CD8-positive, alpha-beta memory T cell (primary cell): ENCODE measurements at regions not wholly inside any gene's neighbourhood (a gene's known extent, or its start where the extent isn't known, plus 50 kb on each side); places are given as distances from the start of the nearest gene placed in this dataset.
"Not testable (repeated sequence)": the region's sequence is repeated elsewhere in the genome, so short reads cannot be mapped to it uniquely, and the experiment has no call there.

Experiments
- CTCF ChIA-PET: fragments of 350-600 bp; sonication (Branson Sonifier 250); formaldehyde crosslinking; loops from one replicate; lab custom pipeline; 2021; ENCODE audit warnings: antibody characterized with exemption; lab: Charles Lee
- POLR2A ChIA-PET: fragments of 350-600 bp; sonication (Branson Sonifier 250); formaldehyde crosslinking; loops from one replicate; lab custom pipeline; 2021; ENCODE audit warnings: antibody characterized with exemption; lab: Charles Lee
- DNase-seq, 5 donors: peaks; one replicate each; pipeline versions ENCODE4 v3.0.0 to v3.0.0-alpha.2; 2020 to 2022; ENCODE audit warnings: mixed read lengths in 1 of 5
- H3K27ac ChIP-seq: one replicate; pipeline ENCODE4 v1.7.0; 2013; ENCODE audit warnings: low read depth, mild to moderate bottlenecking, low read length, moderate library complexity
- H3K27me3 ChIP-seq: 2 replicates; pipeline ENCODE4 v1.7.0; 2013; ENCODE audit warnings: low read length, mild to moderate bottlenecking; ENCODE audit not compliant: insufficient read depth, poor library complexity, severe bottlenecking
- H3K36me3 ChIP-seq: 2 replicates; pipeline ENCODE4 v1.7.0; 2013; ENCODE audit warnings: mild to moderate bottlenecking, low read length, moderate library complexity; ENCODE audit not compliant: insufficient read depth
- H3K4me1 ChIP-seq: 2 replicates; pipeline ENCODE4 v1.7.0; 2013; ENCODE audit warnings: mild to moderate bottlenecking, low read length, moderate library complexity; ENCODE audit not compliant: insufficient read depth
- H3K4me3 ChIP-seq: 2 replicates; pipeline ENCODE4 v1.7.0; 2013; ENCODE audit warnings: mild to moderate bottlenecking, low read length
- H3K9me3 ChIP-seq: 2 replicates; pipeline ENCODE4 v1.7.0; 2013; ENCODE audit warnings: mild to moderate bottlenecking, low read length
- H3K27ac Mint-ChIP-seq, 8 donors: one replicate each; pipeline ENCODE4 v1.8.0; 2020 to 2021; ENCODE audit warnings: mixed read lengths in 8 of 8, mild to moderate bottlenecking in 6 of 8, inconsistent platforms in 3 of 8, moderate library complexity in 3 of 8
- H3K27me3 Mint-ChIP-seq, 2 donors: one replicate each; pipeline ENCODE4 v1.8.0; 2020 to 2021; ENCODE audit warnings: mixed read lengths in 2 of 2, mild to moderate bottlenecking in 1 of 2, moderate library complexity in 1 of 2
- H3K36me3 Mint-ChIP-seq, 3 donors: one replicate each; pipeline ENCODE4 v1.8.0; 2020 to 2021; ENCODE audit warnings: mixed read lengths in 3 of 3, inconsistent platforms in 1 of 3, mild to moderate bottlenecking in 1 of 3
- H3K4me1 Mint-ChIP-seq, 3 donors: one replicate each; pipeline ENCODE4 v1.8.0; 2020 to 2021; ENCODE audit warnings: mixed read lengths in 3 of 3, inconsistent platforms in 1 of 3, mild to moderate bottlenecking in 1 of 3
- H3K4me3 Mint-ChIP-seq, 7 donors: one replicate each; pipeline ENCODE4 v1.8.0; 2020 to 2021; ENCODE audit warnings: mixed read lengths in 7 of 7, mild to moderate bottlenecking in 6 of 7, moderate library complexity in 4 of 7, inconsistent platforms in 2 of 7
- H3K9me3 Mint-ChIP-seq, 5 donors: one replicate each; pipeline ENCODE4 v1.8.0; 2020 to 2022; ENCODE audit warnings: mixed read lengths in 5 of 5, mild to moderate bottlenecking in 3 of 5, moderate library complexity in 2 of 5, inconsistent platforms in 1 of 5

DNA sequence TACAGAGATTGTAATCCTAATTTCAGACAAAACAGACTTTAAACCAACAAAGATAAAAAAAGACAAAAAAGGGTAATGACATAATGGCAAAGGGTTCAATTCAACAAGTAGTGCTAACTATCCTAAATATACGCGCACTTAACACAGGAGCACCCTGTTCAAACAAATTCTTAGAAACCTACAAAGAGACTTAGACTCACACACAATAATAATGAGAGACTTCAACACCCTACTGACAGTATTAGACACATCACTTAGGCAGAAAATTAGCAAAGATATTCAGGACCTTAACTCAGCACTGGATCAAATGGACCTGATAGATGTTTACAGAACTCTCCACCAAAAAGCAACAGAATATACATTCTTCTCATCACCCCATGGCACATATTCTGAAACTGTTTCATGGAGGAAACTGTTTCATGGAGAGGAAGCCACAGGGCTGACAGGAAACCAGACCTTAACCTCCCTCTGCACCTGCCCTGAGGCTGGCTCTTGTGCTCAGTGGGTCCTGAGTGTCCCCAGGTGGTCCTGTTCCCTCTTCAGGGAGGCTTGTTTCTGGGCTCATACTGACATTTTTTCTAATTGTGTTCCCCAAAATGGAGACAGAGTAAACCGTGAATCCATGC lies 54.7 kb downstream of the OR4M2 start:
- H3K27ac ChIP-seq, CTCF ChIA-PET, H3K4me3 Mint-ChIP-seq, H3K36me3 ChIP-seq, H3K36me3 Mint-ChIP-seq, H3K27ac Mint-ChIP-seq, H3K9me3 Mint-ChIP-seq, H3K4me1 Mint-ChIP-seq, DNase-seq, H3K4me3 ChIP-seq, H3K4me1 ChIP-seq, H3K27me3 ChIP-seq, H3K27me3 Mint-ChIP-seq, H3K9me3 ChIP-seq, POLR2A ChIA-PET: not testable (repeated sequence)

GRCh38 chr15:22137572-22137971 lies 57.2 kb downstream of the OR4M2 start:
- H3K27ac Mint-ChIP-seq, H3K36me3 ChIP-seq, H3K36me3 Mint-ChIP-seq, H3K27me3 ChIP-seq, H3K4me1 Mint-ChIP-seq, POLR2A ChIA-PET, H3K4me3 ChIP-seq, H3K9me3 ChIP-seq, DNase-seq, CTCF ChIA-PET, H3K27ac ChIP-seq, H3K27me3 Mint-ChIP-seq, H3K4me1 ChIP-seq, H3K4me3 Mint-ChIP-seq, H3K9me3 Mint-ChIP-seq: not testable (repeated sequence)

- H3K27me3 Mint-ChIP-seq, H3K4me3 ChIP-seq, CTCF ChIA-PET, H3K4me1 Mint-ChIP-seq, H3K4me3 Mint-ChIP-seq, H3K36me3 Mint-ChIP-seq, H3K9me3 ChIP-seq, H3K27ac Mint-ChIP-seq, H3K4me1 ChIP-seq, H3K36me3 ChIP-seq, DNase-seq, H3K27me3 ChIP-seq, POLR2A ChIA-PET, H3K27ac ChIP-seq, H3K9me3 Mint-ChIP-seq: not testable (repeated sequence)
Observed at GRCh38 chr15:22141106-22141505, 60.8 kb downstream of the OR4M2 start.

DNA sequence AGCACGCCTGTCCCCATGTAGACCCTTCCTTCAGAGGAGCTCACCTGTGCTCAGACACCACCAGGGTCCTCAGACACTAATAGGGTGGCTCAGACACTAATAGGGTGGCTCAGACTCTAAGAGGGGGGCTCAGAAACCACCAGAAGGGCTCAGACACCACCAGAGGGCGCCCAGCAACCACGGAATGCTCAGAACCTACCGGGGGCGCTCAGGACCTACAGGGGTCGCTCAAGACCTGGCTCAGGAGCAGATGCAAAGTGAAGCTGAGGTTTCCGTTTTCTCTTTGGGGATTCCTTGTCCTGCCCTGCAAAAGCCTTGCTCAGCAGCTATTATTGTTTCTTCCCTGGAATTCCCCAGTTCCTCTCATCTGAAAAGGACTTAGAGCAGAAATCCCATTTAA lies 67.8 kb downstream of the OR4M2 start:
- H3K4me1 ChIP-seq, H3K27me3 Mint-ChIP-seq, H3K9me3 Mint-ChIP-seq, H3K4me3 ChIP-seq, H3K4me3 Mint-ChIP-seq, CTCF ChIA-PET, H3K9me3 ChIP-seq, H3K27ac Mint-ChIP-seq, H3K27ac ChIP-seq, POLR2A ChIA-PET, H3K36me3 Mint-ChIP-seq, H3K27me3 ChIP-seq, H3K4me1 Mint-ChIP-seq, DNase-seq, H3K36me3 ChIP-seq: not testable (repeated sequence)

DNA sequence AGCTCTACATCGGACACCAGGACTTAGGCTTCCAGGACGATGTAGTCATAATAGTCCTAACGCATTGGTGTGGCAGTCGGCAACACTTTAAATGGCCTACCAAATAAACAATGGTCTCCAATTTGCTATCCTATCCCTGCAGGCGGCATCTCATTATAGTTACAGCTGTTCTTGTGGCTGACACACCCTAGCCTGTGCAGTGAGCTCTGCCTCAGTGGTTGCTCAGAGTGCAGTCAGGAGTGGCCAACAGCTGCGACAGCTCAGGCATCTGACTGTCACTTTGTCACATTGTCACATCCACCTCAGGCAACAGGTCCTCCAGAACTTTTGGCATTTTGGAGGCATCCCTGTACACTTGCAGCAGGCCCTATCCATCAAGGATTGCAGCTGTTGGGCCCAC lies 77.9 kb downstream of the OR4M2 start:
- not testable (repeated sequence) for H3K4me1 Mint-ChIP-seq, H3K9me3 Mint-ChIP-seq, H3K27ac ChIP-seq

DNA sequence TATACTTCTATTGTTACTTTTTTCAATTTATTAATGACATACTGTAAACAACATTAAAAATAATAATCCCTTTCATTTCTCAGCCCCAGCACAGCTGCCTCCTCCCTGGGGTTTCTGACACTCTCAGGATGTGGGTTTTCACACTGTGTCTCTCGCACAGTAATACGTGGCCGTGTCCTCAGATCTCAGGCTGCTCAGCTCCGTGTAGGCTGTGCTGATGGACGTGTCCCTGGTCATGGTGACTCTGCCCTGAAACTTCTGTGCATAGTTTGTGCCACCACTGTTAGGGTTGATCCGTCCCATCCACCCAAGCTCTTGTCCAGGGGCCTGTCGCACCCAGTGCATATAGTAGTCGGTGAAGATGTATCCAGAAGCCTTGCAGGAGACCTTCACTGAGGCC lies 80.0 kb downstream of the OR4M2 start:
- H3K9me3 Mint-ChIP-seq, H3K4me1 Mint-ChIP-seq, H3K4me3 Mint-ChIP-seq, H3K27ac Mint-ChIP-seq, CTCF ChIA-PET, H3K36me3 Mint-ChIP-seq, H3K9me3 ChIP-seq, POLR2A ChIA-PET, H3K27ac ChIP-seq, H3K36me3 ChIP-seq, DNase-seq, H3K27me3 Mint-ChIP-seq, H3K4me1 ChIP-seq, H3K4me3 ChIP-seq, H3K27me3 ChIP-seq: not testable (repeated sequence)

More for the DNA sequence above, 77.9 kb downstream of the OR4M2 start:
- DNase-seq, H3K27me3 ChIP-seq, H3K4me3 Mint-ChIP-seq, H3K9me3 ChIP-seq, H3K36me3 ChIP-seq, POLR2A ChIA-PET, CTCF ChIA-PET, H3K4me1 ChIP-seq, H3K27ac Mint-ChIP-seq, H3K4me3 ChIP-seq, H3K27me3 Mint-ChIP-seq, H3K36me3 Mint-ChIP-seq: not testable (repeated sequence)

- H3K36me3 Mint-ChIP-seq, H3K4me3 ChIP-seq, CTCF ChIA-PET, H3K27me3 Mint-ChIP-seq, H3K4me3 Mint-ChIP-seq, POLR2A ChIA-PET, H3K4me1 Mint-ChIP-seq, H3K27me3 ChIP-seq, H3K9me3 Mint-ChIP-seq, DNase-seq, H3K9me3 ChIP-seq, H3K27ac ChIP-seq, H3K36me3 ChIP-seq, H3K27ac Mint-ChIP-seq, H3K4me1 ChIP-seq: not testable (repeated sequence)
Observed at GRCh38 chr15:22160741-22161140, 80.4 kb downstream of the OR4M2 start.

DNA sequence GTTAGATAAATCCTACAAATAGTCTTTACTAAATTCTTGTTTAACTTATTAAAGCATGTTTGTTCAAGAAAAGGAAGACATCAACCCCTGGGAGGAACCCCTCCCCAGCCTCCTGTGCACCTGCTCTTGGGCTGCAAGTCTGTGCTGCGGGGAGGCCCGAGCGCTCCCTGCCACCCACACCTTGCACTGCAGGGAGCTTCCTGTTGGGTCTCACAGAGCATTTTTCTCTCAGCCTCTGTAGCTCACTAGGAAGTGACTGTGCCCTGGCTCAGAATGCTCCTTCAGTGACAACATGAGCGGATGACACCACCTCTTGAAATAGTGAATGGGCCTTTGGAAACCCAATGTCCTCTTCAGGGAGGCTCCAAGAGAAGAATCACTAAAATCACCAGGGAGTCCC lies 81.1 kb downstream of the OR4M2 start:
- H3K9me3 Mint-ChIP-seq, POLR2A ChIA-PET, H3K36me3 Mint-ChIP-seq, H3K27me3 Mint-ChIP-seq, H3K27ac ChIP-seq, H3K4me1 Mint-ChIP-seq, H3K4me3 ChIP-seq, DNase-seq, H3K27me3 ChIP-seq, H3K4me1 ChIP-seq, H3K9me3 ChIP-seq, H3K36me3 ChIP-seq, H3K4me3 Mint-ChIP-seq, CTCF ChIA-PET, H3K27ac Mint-ChIP-seq: not testable (repeated sequence)

DNA sequence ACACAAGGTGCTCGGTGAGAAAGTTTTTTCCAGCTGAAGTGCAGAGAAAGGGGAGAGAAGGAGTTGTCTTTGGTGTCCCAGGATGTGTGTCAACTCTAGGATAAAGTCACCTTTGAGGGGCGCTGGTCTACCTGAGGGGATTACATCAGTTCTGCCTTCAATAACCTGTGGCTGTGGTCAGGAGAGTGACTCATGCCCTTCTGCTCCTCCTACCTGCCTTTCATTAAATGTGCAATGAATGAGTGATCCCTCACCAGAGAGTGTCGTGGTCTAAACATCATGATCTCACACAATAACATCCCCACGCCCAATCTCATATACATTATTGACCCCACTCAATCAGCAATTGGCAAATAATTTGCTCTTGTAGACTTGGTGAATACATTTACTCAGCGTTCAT lies 83.4 kb downstream of the OR4M2 start:
- H3K27ac Mint-ChIP-seq, POLR2A ChIA-PET, H3K4me1 ChIP-seq, DNase-seq, H3K27me3 Mint-ChIP-seq, H3K4me3 ChIP-seq, H3K36me3 ChIP-seq, H3K4me1 Mint-ChIP-seq, H3K27me3 ChIP-seq, H3K9me3 Mint-ChIP-seq, H3K36me3 Mint-ChIP-seq, H3K27ac ChIP-seq, H3K4me3 Mint-ChIP-seq, H3K9me3 ChIP-seq, CTCF ChIA-PET: not testable (repeated sequence)
